HEK293 (cell line): ENCODE measurements at regions not wholly inside any gene's neighbourhood (a gene's known extent, or its start where the extent isn't known, plus 50 kb on each side); places are given as distances from the start of the nearest gene placed in this dataset.

Source experiments
- CTCF ChIP-seq: fragments of 450-650 bp; formaldehyde crosslinking; IDR thresholded peaks from 2 replicates; pipeline ENCODE4 v1.5.1; 2016; ENCODE audit warnings: missing biosample characterization, missing genetic modification characterization
- GLI4 ChIP-seq: fragments of 450-650 bp; formaldehyde crosslinking; IDR thresholded peaks from 2 replicates; pipeline ENCODE4 v1.5.1; 2016; ENCODE audit warnings: missing biosample characterization, missing genetic modification characterization
- YY1 ChIP-seq: fragments of 450-650 bp; formaldehyde crosslinking; IDR thresholded peaks from 2 replicates; pipeline ENCODE4 v1.5.1; 2018; ENCODE audit warnings: missing biosample characterization, missing genetic modification characterization
- ZNF529 ChIP-seq: fragments of 450-650 bp; formaldehyde crosslinking; IDR thresholded peaks from 2 replicates; pipeline ENCODE4 v1.5.1; 2017; ENCODE audit warnings: missing genetic modification characterization, missing biosample characterization; ENCODE audit not compliant: insufficient replicate concordance
- TF ChIP-seq, protein P1 (sequence below): IDR thresholded peaks from 2 replicates; pipeline ENCODE4 v1.6.1; 2011; ENCODE audit warnings: mild to moderate bottlenecking, low read depth, low read length, borderline replicate concordance

- no peak for TF ChIP-seq CTCF
- TF ChIP-seq, protein P1, sequence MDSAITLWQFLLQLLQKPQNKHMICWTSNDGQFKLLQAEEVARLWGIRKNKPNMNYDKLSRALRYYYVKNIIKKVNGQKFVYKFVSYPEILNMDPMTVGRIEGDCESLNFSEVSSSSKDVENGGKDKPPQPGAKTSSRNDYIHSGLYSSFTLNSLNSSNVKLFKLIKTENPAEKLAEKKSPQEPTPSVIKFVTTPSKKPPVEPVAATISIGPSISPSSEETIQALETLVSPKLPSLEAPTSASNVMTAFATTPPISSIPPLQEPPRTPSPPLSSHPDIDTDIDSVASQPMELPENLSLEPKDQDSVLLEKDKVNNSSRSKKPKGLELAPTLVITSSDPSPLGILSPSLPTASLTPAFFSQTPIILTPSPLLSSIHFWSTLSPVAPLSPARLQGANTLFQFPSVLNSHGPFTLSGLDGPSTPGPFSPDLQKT, result no peak
- TF ChIP-seq GLI4 (tag by site-specific recombination), result no peak
- TF ChIP-seq YY1 (tag by site-specific recombination), result no peak
- no peak for TF ChIP-seq ZNF529 (tag by site-specific recombination)
These were observed 102.7 kb upstream of the MEIS2 start for GRCh38 chr15:37203050-37203449.
